Fibroblast of skin of left quadriceps (primary cell): ENCODE measurements at regions not wholly inside any gene's neighbourhood (a gene's known extent, or its start where the extent isn't known, plus 50 kb on each side); places are given as distances from the start of the nearest gene placed in this dataset.

Source experiments
- DNase-seq, 2 experiments: peaks; one replicate each; pipeline ENCODE4 v3.0.0-alpha.2; 2013; ENCODE audit warnings: low read depth in 2 of 2

DNA sequence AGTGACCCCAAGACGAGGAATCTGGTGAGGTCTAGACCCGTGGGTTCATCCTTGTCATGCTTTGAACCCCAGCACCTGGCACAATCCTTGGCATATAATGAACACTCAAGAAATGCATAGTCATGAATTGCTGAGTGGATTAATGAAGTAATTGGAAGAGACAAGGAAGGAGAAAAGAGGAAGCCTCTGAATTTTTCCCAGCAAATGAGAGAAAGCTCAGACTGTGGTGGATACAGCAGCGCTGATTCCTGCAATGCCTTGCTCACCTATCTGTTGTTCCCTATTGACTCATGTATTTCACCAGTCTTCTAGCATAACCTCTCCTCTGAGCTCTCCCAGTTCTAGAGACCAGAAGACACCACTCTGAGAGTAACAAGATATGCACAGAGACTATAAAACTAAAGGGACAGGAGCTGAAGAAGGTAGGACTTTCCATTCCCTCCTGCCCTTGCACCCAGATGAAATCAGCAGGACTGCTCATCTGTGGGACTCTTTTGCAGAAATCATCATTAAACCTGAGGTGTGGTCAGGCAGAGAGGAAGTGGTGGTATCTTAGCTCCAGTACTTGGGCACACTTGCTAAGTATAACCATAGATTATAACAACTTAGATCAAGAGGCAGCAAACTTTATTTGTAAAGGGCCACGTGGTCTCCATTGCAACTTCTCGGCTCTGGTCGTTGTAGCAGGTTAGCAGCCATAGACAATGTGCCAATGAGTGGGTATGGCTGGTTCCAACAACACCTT is 102.8 kb downstream of the MAF start:
- DNase-seq = no peak

DNA sequence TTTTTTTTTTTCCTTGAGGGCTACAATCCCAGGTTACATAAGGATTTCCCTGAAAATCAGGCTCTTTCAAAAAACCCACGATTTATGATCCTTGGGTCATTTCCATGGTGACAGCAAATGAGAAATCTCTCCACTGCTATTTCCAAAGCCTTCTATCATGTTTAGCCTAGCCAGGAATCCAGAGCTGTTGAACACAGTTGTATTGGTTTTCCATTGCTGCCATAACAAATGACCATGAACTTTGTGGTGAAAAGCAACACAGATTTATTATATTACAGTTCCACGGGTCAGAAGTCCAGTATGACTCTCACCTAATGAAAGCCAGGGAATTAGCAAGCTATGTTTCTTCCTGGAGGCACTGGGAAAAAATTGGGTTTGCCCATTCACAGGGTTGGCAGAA is 106.6 kb downstream of the MAF start:
- no peak for DNase-seq

DNA sequence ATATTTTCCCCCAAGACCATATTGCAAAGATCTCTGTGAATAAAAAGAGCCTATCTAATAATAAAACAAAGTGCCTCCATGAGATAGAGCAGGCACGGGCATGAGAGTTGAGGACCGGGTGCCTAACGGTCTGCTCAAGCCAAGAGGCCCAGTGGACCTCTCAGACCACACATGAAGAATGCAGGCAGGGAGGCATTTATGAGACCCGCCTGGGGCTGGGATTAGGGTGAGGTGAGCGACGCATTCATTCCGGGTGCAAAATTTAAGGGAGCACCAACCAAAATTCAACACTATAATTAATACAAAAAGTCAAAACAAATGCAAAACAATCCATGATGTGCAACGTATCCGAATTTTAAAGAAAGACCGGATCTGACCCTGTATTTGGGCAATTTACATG is 108.5 kb downstream of the MAF start:
- no peak for DNase-seq

DNA sequence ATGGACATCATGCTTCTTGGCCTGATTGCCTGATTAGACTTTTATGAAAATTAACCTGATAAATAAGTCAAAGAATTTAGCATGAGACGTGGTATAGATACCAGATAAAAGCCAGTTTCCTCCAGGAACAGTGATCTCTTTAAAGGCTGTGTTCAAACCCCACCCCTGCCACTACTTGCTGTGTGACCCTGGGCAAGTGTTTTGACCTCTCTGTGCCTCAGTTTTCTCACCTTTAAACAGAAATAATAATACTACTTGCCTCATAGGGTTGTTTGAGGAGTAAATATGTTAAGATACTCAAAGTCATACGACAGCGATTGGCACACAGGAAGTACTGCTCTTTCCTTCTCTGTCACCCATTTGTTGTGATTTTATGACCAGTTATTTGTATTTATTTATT is 115.5 kb downstream of the MAF start:
- no peak for DNase-seq

DNA sequence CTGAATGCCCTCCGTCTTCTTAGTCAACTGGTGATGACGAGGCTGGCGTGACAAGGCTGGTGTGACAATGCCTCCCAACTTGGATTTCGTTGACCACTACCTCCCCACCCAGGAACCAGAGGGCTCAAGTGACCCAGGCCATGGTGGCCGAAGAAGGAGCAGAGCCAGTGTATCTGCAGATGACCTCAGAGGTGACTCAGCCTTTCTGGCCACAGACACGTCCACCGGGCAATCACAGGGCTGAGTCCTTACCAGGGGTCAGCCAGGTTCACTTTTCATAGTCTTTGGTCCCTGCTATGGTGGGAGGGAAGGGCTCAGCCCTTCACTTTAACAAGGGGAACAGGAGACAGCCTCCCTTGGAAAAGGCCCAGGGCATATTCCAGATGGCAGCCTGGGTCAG is 116.3 kb downstream of the MAF start:
- DNase-seq = no peak

DNA sequence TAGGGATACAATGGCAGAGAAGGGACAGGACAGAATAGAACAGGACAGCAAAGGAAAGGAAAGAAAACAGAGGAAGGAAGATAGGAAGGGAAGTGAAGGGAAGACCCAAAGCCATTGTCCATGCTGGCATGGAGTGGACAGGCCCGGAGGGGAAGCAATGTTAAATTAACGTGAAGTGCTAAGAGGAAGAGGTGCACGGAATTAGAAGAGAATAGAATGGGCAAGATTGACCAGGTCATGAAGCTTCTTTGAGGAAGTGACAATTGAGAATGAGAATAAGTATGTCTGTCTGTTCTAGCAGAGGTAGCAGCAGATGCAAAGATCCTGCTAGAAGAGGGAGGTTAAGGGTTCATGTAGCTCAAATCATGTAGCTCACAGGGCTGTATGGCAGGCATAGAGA is 117.2 kb downstream of the MAF start:
- no peak for DNase-seq

DNA sequence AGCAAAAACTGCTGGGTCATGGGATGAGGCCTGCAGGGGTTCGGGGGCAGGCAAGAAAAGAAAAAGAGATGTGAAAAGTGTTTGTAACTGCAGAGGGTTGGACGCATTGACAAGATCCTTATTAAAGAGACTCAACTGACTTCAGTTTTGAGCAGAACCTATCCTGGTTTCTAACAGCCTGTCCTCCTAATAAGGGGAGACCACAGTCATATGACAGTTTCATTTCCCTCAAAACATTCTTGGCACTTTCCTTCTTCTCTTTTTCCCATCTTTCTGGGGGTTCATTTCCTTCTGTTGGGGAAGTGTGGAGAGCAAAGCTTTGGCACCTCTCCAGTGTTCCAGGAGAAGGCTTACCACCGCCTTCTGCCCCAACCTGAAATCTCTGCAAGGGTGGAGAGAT is 118.5 kb downstream of the MAF start:
- DNase-seq = no peak

DNA sequence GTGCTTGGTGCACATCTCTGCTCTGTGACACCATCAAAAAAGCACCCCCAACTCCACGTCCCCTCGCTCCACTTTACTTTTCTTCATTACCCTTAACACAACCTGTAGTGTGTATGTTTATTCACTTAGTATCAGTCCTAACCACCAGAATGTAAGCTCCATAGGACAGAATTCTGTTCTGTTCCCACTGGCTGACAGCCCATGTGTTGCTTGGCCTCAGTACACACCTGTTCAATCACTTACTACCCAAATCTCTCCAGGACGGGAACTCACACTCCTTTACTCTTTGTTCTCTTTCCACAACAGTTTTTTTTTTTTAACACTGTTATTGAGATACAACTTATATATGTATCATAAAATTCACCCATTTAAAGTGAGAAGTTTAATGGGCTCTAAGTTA is 119.6 kb downstream of the MAF start:
- no peak for DNase-seq

DNA sequence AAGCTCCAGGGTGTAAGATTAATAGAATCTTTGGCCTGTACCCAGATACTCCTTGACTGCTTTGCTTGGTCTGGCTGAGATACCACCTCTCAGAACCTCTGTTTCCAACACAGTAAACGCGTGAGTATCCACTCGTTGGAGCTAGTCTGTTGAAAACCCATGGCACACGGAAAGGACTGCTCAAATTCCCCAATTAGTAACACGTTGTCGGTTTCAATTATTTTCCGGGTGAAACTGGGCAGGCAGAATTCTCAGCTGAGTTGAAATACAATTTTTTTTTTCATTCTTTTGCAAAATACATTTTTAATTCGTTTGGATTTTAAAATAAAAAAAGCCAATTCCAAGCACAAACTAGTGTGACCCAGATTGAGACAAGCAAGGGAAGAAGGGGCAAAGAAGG is 120.5 kb downstream of the MAF start:
- no peak for DNase-seq

DNA sequence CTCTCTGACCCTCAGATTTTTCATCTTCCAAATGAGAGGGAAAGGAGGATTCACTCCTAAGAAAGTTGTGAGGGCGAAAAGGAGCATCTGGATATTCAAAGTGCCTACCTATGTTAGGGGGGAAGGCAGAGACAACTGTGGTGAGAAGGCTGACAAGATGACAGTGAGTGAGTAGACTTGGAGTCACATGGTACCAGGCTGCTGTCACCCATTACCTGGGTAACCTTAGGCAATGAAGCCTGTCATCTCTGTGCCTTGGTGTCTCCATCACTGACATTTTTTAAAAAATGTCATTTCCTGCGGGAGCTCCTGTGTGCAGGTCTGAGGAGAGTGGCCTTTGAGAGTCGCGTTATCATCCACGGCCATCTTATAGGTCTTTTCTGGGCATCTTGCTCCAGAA is 124.0 kb downstream of the MAF start:
- DNase-seq = no peak

DNA sequence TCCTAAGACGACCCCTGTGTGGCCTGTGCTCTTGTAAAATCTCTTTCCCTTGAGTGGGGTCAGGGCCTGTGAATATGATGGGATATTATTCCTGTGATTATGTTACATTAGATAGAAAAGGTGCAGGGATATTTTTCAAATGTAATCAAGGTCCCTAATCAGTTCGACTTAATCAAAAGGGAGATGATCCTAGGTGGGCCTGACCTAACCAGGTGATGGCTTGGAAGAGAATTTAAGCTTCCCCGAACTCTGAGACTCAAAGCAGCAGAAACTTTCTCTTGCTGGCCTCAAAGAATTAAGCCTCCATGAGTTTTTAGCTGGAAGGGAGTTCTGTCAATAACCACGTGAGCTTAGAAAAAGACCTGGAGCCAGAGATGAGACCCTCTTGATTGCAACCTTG is 124.7 kb downstream of the MAF start:
- DNase-seq = no peak

DNA sequence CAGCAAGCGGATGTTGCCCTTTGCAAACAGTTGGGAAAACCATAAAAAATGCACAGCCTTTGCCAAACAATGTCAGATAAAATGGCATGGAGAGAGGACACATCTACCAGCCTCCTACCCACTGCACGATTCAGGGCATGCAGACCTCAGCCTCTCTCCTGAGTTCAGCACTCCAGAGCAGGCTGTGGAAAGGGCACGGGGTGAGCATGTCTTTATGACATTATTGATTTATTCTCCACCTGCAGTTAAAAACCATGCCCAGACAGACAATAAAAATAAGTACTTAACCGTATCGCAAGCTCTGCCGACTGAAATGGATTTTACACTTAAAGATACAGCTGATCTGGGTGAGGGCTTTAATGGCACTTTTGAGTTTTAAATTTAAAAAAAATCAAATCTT is 127.1 kb downstream of the MAF start:
- no peak for DNase-seq

DNA sequence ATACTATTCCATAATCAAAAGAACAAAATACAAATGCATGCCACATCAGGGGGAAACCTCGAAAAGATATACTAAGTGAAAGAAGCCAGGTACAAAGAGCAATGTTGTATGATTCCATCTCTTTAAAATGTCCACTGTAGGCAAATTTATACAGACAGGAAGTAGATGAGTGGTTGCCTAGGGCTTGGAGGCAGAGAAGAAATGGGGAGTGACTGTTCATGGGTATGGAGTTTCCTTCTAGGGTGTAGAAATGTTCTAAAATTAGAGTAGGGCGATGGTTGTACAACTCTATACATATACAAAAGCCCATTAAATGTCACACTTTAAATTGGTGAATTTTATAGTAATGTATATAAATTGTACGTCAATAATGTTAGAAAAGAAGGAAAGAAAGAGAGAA is 128.1 kb downstream of the MAF start:
- no peak for DNase-seq

DNA sequence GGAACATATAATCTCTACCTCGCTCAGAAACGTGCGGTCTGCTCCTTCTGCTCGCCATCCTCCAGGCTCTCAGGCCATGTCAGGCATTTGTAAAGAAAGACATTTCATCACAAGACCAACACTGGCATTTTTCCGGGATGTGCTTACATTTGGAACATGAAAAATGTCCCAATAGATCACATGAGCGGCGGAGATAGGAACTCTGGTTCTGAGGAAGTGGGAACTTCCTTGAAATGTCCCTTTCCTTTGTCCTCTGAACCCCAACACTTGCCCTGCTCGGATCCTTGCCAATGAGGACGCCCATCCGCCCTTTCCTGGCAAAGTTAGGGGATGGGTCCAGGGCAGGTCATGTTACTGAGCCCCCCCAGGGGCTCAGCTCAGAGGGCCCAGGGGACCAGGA is 130.5 kb downstream of the MAF start:
- DNase-seq = no peak

DNA sequence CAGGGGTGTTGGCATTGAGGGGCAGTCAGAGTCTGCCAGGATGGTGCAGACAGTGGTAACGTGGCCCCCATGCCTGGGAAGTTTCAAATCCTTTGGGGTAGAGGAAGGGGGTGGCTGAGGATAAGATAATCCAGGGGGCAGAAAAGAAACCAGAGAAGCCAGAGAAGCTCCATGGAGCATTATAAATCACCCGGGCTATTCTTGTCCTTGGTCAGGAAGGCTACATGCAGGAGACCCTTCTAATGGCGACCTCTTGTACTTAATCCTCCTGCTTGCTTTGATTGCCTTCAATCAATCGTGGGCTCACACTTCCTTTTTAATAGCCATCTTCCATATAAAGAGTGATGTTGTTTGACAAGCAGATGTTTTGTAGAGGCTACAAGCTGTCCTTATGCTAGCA is 131.9 kb downstream of the MAF start:
- no peak for DNase-seq

DNA sequence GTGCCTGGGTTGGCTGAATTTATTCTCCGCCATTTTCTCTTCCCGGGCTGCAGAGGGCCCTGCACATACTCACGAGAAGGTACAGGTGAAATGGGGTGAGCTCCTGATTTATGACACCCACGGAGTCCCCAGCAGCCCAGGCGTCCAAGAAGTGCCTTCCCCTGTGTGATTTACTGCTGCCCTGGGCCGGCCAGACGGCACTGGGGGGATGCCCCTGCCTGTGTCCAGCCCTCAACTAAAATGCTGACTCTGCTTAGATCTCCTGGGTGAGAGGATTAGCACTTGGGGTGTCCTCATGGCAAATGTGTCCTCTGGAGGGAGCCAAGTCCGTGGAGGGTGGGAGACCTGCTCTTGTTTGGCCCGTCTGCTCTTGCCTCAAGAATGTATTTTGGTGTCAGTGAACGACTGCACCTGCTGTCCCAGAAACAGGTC is 132.4 kb downstream of the MAF start:
- DNase-seq = no peak

DNA sequence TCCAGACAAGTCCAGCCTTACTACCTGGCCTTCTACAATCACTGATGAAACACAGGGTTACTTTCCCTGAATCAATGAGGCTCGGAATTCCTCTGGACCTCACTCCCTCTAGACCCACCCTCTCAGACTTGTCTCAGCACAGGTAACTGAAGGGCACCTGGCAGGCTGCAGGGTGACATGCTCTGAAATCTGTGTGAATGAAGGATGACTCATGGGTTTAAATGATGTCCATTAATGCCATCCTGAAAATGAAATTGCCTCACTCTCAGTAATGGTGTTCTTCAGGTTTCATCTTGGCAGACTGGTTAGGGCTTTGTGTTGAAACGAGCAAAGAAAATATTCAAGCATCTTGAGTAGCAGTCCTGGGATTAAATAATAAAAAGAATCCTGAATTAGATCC is 134.4 kb downstream of the MAF start:
- DNase-seq = no peak

DNA sequence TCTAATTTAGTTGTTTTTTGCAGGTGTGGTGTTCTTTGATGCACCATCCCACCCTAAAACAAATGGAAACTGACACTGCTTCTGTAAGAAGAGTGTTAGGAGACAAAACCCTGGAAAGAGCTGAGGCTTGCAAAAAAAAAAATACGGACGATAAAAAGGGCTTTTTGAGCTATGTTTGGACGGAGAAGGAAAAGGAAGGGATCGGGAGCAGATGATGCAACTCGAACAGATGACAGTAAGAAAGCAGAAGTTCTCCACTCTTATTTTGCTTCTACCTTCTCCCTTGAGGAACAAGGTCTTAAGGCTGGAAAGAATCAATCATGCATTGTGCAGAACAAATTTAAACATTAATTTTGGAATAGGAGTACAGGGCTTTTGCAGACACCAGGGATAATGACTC is 136.7 kb downstream of the MAF start:
- DNase-seq = no peak

DNA sequence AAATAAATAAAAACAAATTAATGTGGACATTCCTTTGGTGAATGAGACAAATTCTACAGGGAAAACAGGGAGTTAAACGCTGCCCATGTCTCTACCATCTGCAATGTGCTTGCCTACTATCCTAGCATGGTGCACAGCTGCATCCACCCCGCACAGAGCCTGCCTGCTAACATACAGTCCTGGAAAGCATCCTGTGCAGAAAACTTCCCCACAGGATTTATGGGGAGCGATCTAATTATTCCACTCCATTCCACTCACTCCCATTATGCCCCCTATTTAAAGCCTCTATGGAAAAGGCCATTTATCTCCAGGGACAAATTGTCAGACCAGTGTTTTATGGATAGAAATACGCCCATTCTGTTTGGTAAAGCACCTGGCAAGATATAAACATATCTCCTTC is 144.5 kb downstream of the MAF start:
- no peak for DNase-seq

DNA sequence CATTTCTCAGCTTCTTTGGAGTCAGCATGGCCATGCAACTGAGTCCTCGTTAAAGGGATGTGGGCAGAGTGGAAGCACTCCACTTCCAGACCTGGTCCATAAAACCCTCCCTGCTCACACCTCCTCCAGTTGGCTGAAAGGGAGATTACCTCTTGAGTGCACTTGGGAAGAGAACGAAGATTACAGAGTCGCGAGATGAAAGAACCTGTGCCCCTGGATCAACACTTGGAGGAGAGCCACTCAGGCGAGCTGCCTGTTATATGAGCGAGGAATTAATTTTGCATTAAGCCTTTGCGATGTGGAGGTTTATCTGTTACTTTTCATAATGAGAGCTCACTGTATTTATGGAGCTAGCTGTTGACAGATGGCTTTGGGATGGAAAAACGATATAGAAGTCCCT is 147.9 kb downstream of the MAF start:
- no peak for DNase-seq

DNA sequence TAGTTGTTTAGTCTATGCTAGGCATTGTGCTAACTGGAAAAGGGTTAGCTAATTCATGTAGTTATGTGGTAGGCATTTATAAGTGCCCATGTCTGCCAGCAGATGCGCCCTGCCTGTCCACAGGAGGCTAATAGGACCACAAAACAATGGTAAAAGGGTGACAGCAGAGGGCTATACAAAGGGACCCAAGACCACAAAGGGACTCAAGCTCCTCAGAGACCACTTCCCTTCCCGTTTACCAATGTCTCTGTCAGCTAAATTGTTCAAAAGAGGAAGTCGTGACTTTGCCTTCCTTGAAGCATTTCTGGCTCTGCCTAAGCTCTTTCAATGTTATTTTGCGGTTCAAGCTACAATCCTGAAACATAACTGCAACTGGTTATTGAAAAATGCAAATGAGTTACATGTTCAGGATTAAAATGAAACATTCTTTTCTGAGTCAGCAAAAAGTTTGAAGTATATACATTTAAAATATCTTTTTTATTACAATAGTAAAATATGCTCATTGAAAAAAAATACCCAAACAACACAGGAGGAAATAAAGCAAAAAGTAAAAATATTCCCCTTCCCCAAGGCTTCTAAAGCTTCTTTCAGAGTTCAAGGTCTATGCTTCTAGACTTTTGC is 149.2 kb downstream of the MAF start:
- no peak for DNase-seq

DNA sequence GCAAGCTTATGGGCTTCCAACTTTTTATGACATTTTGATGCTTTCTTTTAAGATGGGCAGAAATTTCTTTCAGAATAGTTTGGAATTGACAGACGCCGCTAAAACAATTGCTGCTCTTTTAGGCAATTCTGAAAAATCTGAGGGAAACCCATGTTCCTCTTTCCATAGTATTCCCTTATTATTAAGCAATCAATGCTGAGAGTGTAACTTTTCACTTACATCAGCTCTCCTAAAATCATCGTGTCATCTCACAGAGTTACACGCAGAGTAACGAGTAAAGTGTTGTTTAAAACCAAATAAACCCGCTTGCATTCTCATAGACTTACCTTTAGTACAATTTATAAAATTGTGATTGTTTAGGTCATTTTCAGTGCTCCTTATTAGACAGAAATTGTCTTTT is 150.6 kb downstream of the MAF start:
- DNase-seq = no peak

DNA sequence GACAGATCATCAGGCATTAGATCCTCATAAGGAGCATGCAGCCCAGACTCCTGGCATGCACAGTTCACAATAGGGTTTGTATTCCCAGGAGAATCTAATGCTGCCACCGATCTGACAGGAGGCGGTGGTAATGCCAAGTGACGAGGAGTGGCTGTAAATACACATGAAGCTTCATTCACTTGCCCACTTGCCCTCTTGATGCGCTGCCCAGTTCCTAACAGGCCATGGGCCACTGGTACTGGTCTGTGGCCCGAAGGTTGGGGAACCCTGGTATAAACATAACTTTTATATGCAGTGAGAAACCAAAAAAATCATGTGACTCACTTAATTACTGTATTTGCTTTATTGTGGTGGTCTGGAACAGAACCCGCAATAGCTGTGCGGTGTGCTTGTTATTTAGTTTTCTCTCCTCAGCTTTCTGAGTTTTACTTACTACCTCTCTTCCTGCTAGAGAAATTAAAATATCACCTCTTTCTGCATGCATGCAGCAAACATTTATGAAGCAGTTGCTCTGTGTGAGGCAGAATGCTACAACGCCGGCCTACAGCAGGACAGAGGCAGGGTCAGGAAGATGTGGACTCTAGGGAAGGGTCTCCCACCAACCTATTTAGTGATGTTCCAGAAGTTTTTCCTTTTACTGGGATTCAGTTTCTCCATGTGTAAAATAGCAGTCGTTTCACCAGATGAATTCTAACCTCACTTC is 151.3 kb downstream of the MAF start:
- no peak for DNase-seq
